ENCODE measurements at regions not wholly inside any gene's neighbourhood (a gene's known extent, or its start where the extent isn't known, plus 50 kb on each side); places are given as distances from the start of the nearest gene placed in this dataset.

DNA sequence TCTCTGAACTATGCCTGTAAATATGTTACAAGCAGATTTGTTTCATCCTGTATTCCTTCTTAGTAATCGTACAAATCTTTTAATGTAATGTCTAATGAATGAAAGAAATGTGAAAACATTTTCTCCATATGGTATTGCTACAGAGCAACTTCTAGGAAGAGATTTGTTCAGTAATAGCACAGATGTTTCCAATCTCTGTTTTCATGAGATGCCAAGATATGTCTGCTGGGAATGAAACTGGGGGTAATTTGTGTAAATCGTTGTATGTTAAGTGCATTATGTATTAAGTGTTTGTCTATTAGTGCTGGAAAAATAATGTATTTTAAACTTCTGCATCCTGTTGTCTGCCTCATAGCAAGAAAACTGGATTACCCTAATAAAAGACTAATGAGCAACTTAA is 722.2 kb upstream of the EYS start:
- TF ChIP-seq, protein P1, sequence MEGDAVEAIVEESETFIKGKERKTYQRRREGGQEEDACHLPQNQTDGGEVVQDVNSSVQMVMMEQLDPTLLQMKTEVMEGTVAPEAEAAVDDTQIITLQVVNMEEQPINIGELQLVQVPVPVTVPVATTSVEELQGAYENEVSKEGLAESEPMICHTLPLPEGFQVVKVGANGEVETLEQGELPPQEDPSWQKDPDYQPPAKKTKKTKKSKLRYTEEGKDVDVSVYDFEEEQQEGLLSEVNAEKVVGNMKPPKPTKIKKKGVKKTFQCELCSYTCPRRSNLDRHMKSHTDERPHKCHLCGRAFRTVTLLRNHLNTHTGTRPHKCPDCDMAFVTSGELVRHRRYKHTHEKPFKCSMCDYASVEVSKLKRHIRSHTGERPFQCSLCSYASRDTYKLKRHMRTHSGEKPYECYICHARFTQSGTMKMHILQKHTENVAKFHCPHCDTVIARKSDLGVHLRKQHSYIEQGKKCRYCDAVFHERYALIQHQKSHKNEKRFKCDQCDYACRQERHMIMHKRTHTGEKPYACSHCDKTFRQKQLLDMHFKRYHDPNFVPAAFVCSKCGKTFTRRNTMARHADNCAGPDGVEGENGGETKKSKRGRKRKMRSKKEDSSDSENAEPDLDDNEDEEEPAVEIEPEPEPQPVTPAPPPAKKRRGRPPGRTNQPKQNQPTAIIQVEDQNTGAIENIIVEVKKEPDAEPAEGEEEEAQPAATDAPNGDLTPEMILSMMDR (tag by site-specific recombination; IDR thresholded peaks at IDR 0.05) = no peak
- TF ChIP-seq ZNF549 (tag by site-specific recombination; IDR thresholded peaks at IDR 0.05) (no peak), PRDM1 (tag by site-specific recombination; IDR thresholded peaks at IDR 0.05) (no peak), ZNF274 (IDR thresholded peaks at IDR 0.05; ENCODE audit: low read length) (no peak), ZNF274 (tag by site-specific recombination; IDR thresholded peaks at IDR 0.05; ENCODE audit: borderline replicate concordance) (no peak)
- TF ChIP-seq, protein P2, sequence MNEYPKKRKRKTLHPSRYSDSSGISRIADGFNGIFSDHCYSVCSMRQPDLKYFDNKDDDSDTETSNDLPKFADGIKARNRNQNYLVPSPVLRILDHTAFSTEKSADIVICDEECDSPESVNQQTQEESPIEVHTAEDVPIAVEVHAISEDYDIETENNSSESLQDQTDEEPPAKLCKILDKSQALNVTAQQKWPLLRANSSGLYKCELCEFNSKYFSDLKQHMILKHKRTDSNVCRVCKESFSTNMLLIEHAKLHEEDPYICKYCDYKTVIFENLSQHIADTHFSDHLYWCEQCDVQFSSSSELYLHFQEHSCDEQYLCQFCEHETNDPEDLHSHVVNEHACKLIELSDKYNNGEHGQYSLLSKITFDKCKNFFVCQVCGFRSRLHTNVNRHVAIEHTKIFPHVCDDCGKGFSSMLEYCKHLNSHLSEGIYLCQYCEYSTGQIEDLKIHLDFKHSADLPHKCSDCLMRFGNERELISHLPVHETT (tag by site-specific recombination; IDR thresholded peaks at IDR 0.05) = no peak
- TF ChIP-seq, protein P3, sequence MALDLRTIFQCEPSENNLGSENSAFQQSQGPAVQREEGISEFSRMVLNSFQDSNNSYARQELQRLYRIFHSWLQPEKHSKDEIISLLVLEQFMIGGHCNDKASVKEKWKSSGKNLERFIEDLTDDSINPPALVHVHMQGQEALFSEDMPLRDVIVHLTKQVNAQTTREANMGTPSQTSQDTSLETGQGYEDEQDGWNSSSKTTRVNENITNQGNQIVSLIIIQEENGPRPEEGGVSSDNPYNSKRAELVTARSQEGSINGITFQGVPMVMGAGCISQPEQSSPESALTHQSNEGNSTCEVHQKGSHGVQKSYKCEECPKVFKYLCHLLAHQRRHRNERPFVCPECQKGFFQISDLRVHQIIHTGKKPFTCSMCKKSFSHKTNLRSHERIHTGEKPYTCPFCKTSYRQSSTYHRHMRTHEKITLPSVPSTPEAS (tag by site-specific recombination; IDR thresholded peaks at IDR 0.05) = no peak
- TF ChIP-seq, protein P4, sequence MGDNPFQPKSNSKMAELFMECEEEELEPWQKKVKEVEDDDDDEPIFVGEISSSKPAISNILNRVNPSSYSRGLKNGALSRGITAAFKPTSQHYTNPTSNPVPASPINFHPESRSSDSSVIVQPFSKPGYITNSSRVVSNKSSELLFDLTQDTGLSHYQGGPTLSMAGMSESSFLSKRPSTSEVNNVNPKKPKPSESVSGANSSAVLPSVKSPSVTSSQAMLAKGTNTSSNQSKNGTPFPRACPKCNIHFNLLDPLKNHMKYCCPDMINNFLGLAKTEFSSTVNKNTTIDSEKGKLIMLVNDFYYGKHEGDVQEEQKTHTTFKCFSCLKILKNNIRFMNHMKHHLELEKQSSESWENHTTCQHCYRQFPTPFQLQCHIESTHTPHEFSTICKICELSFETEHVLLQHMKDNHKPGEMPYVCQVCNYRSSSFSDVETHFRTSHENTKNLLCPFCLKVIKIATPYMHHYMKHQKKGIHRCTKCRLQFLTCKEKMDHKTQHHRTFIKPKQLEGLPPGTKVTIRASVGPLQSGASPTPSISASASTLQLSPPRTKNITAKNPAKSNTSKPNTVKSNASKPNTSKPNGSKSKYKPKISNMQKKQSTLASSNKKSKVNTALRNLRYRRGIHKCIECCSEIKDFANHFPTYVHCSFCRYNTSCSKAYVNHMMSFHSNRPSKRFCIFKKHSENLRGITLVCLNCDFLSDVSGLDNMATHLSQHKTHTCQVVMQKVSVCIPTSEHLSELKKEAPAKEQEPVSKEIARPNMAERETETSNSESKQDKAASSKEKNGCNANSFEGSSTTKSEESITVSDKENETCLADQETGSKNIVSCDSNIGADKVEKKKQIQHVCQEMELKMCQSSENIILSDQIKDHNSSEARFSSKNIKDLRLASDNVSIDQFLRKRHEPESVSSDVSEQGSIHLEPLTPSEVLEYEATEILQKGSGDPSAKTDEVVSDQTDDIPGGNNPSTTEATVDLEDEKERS (tag by site-specific recombination; IDR thresholded peaks at IDR 0.05) = no peak
- TF ChIP-seq, protein P5, sequence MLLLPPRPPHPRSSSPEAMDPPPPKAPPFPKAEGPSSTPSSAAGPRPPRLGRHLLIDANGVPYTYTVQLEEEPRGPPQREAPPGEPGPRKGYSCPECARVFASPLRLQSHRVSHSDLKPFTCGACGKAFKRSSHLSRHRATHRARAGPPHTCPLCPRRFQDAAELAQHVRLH (tag by site-specific recombination; IDR thresholded peaks at IDR 0.05) = no peak

Data from HEK293 (cell line).